Hepatocyte (in vitro differentiated cells): ENCODE measurements at regions not wholly inside any gene's neighbourhood (a gene's known extent, or its start where the extent isn't known, plus 50 kb on each side); places are given as distances from the start of the nearest gene placed in this dataset.

Experiments
- DNase-seq: peaks from one replicate; pipeline ENCODE4 v3.0.0-alpha.2; 2016; ENCODE audit warnings: low spot score
- H2AFZ ChIP-seq: fragments of 200-600 bp; sonication (generic); 2 replicates; pipeline ENCODE4 v1.6.0; 2016; ENCODE audit warnings: antibody characterized with exemption, mild to moderate bottlenecking
- H3K27ac ChIP-seq: fragments of 200-600 bp; sonication (generic); 2 replicates; pipeline ENCODE4 v1.5.1; 2016; ENCODE audit warnings: mild to moderate bottlenecking
- H3K27me3 ChIP-seq: fragments of 200-600 bp; sonication (generic); 2 replicates; pipeline ENCODE4 v1.6.1; 2016
- H3K36me3 ChIP-seq: fragments of 200-600 bp; sonication (generic); replicated peaks from 2 replicates; pipeline ENCODE4 v1.5.1; 2016; ENCODE audit warnings: low read depth; ENCODE audit not compliant: insufficient read depth
- H3K4me1 ChIP-seq: fragments of 200-600 bp; sonication (generic); 2 replicates; pipeline ENCODE4 v1.5.1; 2016; ENCODE audit warnings: mild to moderate bottlenecking, moderate library complexity; ENCODE audit not compliant: insufficient read depth
- H3K4me2 ChIP-seq: fragments of 200-600 bp; sonication (generic); 2 replicates; pipeline ENCODE4 v1.6.0; 2016
- H3K4me3 ChIP-seq: fragments of 200-600 bp; sonication (generic); 2 replicates; pipeline ENCODE4 v1.5.1; 2016; ENCODE audit warnings: mild to moderate bottlenecking
- H3K79me2 ChIP-seq: fragments of 200-600 bp; sonication (generic); 2 replicates; pipeline ENCODE4 v1.6.0; 2017; ENCODE audit warnings: mild to moderate bottlenecking
- H3K9me2 ChIP-seq: fragments of 200-600 bp; sonication (generic); replicated peaks from 2 replicates; pipeline ENCODE4 v1.6.0; 2017; ENCODE audit warnings: mild to moderate bottlenecking; ENCODE audit not compliant: insufficient read depth
- H3K9me3 ChIP-seq: fragments of 200-600 bp; sonication (generic); 2 replicates; pipeline ENCODE4 v1.5.1; 2016; ENCODE audit warnings: low read depth, mild to moderate bottlenecking
- H4K20me1 ChIP-seq: fragments of 200-600 bp; sonication (generic); 2 replicates; pipeline ENCODE4 v1.6.0; 2016; ENCODE audit warnings: mild to moderate bottlenecking; ENCODE audit not compliant: insufficient read depth, poor library complexity, severe bottlenecking
- CTCF ChIP-seq: fragments of 200-600 bp; sonication (generic); IDR thresholded peaks from 2 replicates; pipeline ENCODE4 v1.5.1; 2016; ENCODE audit warnings: antibody characterized with exemption, mild to moderate bottlenecking; ENCODE audit not compliant: poor library complexity
- EZH2 ChIP-seq: fragments of 200-600 bp; sonication (generic); IDR thresholded peaks from 2 replicates; pipeline ENCODE4 v1.6.1; 2016; ENCODE audit warnings: antibody characterized with exemption, mild to moderate bottlenecking, borderline replicate concordance
- EZH2phosphoT487 ChIP-seq: fragments of 200-600 bp; sonication (generic); IDR thresholded peaks from one replicate; pipeline ENCODE4 v1.6.1; 2018; ENCODE audit warnings: antibody characterized with exemption, mild to moderate bottlenecking, low read depth, moderate library complexity; ENCODE audit not compliant: unreplicated experiment, severe bottlenecking
- WGBS: methylation state at CpG from one replicate; pipeline ENCODE4 v1.1.6; 2016; ENCODE audit warnings: low lambda C conversion rate; ENCODE audit errors: missing lambda C conversion rate; 5-methylcytosine and 5-hydroxymethylcytosine counted together

GRCh38 chr5:2201421-2201820 lies 318.7 kb upstream of the IRX4 start:
- no peak for DNase-seq
- H3K4me3 ChIP-seq: no peak overlapping the region
- 90% methylated on average over 2 of the region's 2 CpGs for WGBS
- H3K9me2 ChIP-seq: no peaks in the 10 kb centered on the region
- no peaks in the 10 kb centered on the region for H3K79me2 ChIP-seq
- H3K9me3 ChIP-seq: no peaks in the 10 kb centered on the region
- no peak overlapping the region for H3K27ac ChIP-seq
- TF ChIP-seq CTCF: no peak
- no peak for TF ChIP-seq EZH2
- TF ChIP-seq EZH2phosphoT487: no peak
- no peaks in the 10 kb centered on the region for H3K27me3 ChIP-seq
- H2AFZ ChIP-seq: no peak overlapping the region
- no peaks in the 10 kb centered on the region for H4K20me1 ChIP-seq
- no peak overlapping the region for H3K4me2 ChIP-seq
- no peaks in the 10 kb centered on the region for H3K36me3 ChIP-seq
- no peaks in the 10 kb centered on the region for H3K4me1 ChIP-seq

- TF ChIP-seq EZH2phosphoT487 (no peak), EZH2 (no peak), CTCF (no peak)
- no peaks in the 10 kb centered on the region for H3K4me1 ChIP-seq
- no peak overlapping the region for H3K27ac ChIP-seq
- no peak overlapping the region for H3K4me3 ChIP-seq
- 84% methylated on average over 5 of the region's 5 CpGs for WGBS
- DNase-seq: no peak
- H3K27me3 ChIP-seq: no peaks in the 10 kb centered on the region
- H2AFZ ChIP-seq: no peak overlapping the region
- no peak overlapping the region for H3K4me2 ChIP-seq
- H3K9me3 ChIP-seq: no peaks in the 10 kb centered on the region
- H3K79me2 ChIP-seq: no peaks in the 10 kb centered on the region
- H3K9me2 ChIP-seq: no peaks in the 10 kb centered on the region
- no peaks in the 10 kb centered on the region for H4K20me1 ChIP-seq
- H3K36me3 ChIP-seq: no peaks in the 10 kb centered on the region
Measured at GRCh38 chr5:2201011-2201410, 318.3 kb upstream of the IRX4 start.

GRCh38 chr5:2200261-2200950 lies 317.7 kb upstream of the IRX4 start:
- TF ChIP-seq EZH2phosphoT487 (no peak), CTCF (no peak), EZH2 (no peak)
- Histone ChIP-seq H3K4me2 (no peak overlapping the region), H3K9me3 (no peaks in the 10 kb centered on the region), H4K20me1 (no peaks in the 10 kb centered on the region), H2AFZ (no peak overlapping the region), H3K27ac (no peak overlapping the region), H3K4me1 (no peaks in the 10 kb centered on the region), H3K4me3 (no peak overlapping the region), H3K27me3 (no peaks in the 10 kb centered on the region), H3K36me3 (no peaks in the 10 kb centered on the region), H3K9me2 (no peaks in the 10 kb centered on the region), H3K79me2 (no peaks in the 10 kb centered on the region)
- 73% methylated on average over 15 of the region's 15 CpGs for WGBS
- no peak for DNase-seq

GRCh38 chr5:2199697-2200096 lies 317.0 kb upstream of the IRX4 start:
- DNase-seq: no peak
- TF ChIP-seq EZH2 (no peak), EZH2phosphoT487 (no peak), CTCF (no peak)
- no peaks in the 10 kb centered on the region for H3K9me3 ChIP-seq
- no peak overlapping the region for H2AFZ ChIP-seq
- H3K27me3 ChIP-seq: no peaks in the 10 kb centered on the region
- no peak overlapping the region for H3K4me2 ChIP-seq
- H3K36me3 ChIP-seq: no peaks in the 10 kb centered on the region
- no peaks in the 10 kb centered on the region for H3K9me2 ChIP-seq
- H3K4me1 ChIP-seq: no peaks in the 10 kb centered on the region
- 93% methylated on average over 14 of the region's 14 CpGs for WGBS
- H4K20me1 ChIP-seq: no peaks in the 10 kb centered on the region
- no peak overlapping the region for H3K27ac ChIP-seq
- no peaks in the 10 kb centered on the region for H3K79me2 ChIP-seq
- H3K4me3 ChIP-seq: no peak overlapping the region
